Peyer's patch (tissue), 4 donors: ENCODE measurements at regions not wholly inside any gene's neighbourhood (a gene's known extent, or its start where the extent isn't known, plus 50 kb on each side); places are given as distances from the start of the nearest gene placed in this dataset.

Source experiments
- DNase-seq, 3 donors: peaks; one replicate each; pipeline ENCODE4 v3.0.0-alpha.2; 2017 to 2019
- H3K27ac ChIP-seq, 4 donors: fragments of 200-600 bp; sonication (generic); one replicate each; pipeline ENCODE4 v1.5.1; 2016 to 2019
- H3K27me3 ChIP-seq, 2 donors: fragments of 200-600 bp; sonication (generic); one replicate each; pipeline ENCODE4 v1.5.1; 2019
- H3K36me3 ChIP-seq, 3 donors: fragments of 200-600 bp; sonication (generic); one replicate each; pipeline ENCODE4 v1.5.1; 2016 to 2019
- H3K4me1 ChIP-seq, 4 donors: fragments of 200-600 bp; sonication (generic); one replicate each; pipeline ENCODE4 v1.5.1; 2016 to 2019
- H3K4me3 ChIP-seq, 4 donors: fragments of 200-600 bp; sonication (generic); 1 replicate in 3 of 4; 2 replicates in 1 of 4; pipeline ENCODE4 v1.5.1; 2016 to 2019; ENCODE audit warnings: mild to moderate bottlenecking in 1 of 4
- H3K9me3 ChIP-seq, 4 donors: fragments of 200-600 bp; sonication (generic); one replicate each; pipeline ENCODE4 v1.5.1; 2016 to 2019; ENCODE audit warnings: mild to moderate bottlenecking in 1 of 4
- POLR2A ChIP-seq, 2 donors: fragments of 450-650 bp; IDR thresholded peaks; one replicate each; pipeline ENCODE4 v1.5.1; 2017; ENCODE audit warnings: antibody characterized with exemption in 2 of 2, mild to moderate bottlenecking in 2 of 2, moderate library complexity in 2 of 2
- TF ChIP-seq, protein P1 (sequence below), 6 experiments: fragments of 450-650 bp in 4 of 6; fragments of 200-600 bp in 2 of 6; sonication (generic) in 1 of 6; IDR thresholded peaks; one replicate each; pipeline ENCODE4 v1.5.1; 2017 to 2019; ENCODE audit warnings: antibody characterized with exemption in 6 of 6, mild to moderate bottlenecking in 3 of 6, moderate library complexity in 1 of 6

DNA sequence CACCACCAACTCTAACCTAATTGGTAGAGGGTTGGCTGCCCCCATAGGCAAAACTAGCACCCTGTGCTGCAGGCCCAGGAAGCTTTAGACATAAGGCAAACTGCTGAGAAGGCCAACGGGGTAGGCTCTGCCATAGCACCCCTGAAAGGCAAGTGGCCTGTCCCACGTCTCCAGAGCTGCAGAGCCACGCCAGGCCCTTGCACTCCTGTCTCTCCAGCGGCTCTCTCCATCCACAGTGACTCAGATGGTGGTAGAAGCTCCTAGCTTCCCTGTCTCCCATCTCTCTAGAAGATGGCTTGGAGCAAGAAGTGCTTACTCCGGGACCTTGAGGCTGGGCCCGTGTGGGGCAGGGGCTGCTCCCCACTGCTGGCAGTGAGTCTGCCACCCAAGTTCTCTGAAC, 310.6 kb upstream of the ZMIZ1 start:
- no peaks in the 10 kb centered on the region for H3K4me1 ChIP-seq
- no peak overlapping the region for H3K4me3 ChIP-seq
- no peak overlapping the region for H3K27ac ChIP-seq
- H3K36me3 ChIP-seq: no peaks in the 10 kb centered on the region
- no peaks in the 10 kb centered on the region for H3K27me3 ChIP-seq
- no peaks in the 10 kb centered on the region for H3K9me3 ChIP-seq
- no peak for TF ChIP-seq POLR2A (IDR thresholded peaks at IDR 0.05)
- TF ChIP-seq, protein P1, sequence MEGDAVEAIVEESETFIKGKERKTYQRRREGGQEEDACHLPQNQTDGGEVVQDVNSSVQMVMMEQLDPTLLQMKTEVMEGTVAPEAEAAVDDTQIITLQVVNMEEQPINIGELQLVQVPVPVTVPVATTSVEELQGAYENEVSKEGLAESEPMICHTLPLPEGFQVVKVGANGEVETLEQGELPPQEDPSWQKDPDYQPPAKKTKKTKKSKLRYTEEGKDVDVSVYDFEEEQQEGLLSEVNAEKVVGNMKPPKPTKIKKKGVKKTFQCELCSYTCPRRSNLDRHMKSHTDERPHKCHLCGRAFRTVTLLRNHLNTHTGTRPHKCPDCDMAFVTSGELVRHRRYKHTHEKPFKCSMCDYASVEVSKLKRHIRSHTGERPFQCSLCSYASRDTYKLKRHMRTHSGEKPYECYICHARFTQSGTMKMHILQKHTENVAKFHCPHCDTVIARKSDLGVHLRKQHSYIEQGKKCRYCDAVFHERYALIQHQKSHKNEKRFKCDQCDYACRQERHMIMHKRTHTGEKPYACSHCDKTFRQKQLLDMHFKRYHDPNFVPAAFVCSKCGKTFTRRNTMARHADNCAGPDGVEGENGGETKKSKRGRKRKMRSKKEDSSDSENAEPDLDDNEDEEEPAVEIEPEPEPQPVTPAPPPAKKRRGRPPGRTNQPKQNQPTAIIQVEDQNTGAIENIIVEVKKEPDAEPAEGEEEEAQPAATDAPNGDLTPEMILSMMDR (IDR thresholded peaks at IDR 0.05): no peak
- no peak for DNase-seq

DNA sequence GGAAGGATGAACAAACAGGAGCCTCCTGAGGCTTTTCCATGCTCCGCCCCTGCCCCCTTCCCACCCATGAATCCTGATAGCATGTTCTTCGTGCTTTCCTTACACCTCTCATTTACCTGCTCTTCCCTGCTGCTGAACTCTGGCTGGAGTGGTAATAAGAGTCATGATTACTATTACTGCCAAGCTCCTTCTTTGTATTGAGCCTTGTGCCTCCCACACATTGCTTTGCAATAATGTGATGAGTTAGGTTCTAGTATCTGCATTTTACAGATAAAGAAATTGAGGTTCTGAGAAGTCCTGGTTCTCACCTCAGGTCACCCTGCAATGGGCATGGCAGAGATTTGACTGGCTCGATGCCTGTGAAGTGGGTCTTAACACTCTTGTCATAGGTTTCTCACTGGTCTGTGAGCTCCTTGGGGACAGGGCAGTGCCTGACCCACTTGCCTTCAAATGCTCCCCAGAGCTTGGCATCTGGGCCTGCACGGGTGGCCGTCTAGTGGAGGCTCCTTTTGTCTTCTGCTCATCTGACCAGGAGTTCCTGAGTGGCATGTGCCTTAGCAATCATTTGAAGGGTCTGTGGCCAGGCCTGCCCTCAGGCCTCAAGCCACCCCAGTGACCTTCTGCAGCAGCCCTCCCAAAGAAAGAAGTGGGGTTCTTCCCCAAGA, 309.2 kb upstream of the ZMIZ1 start:
- Histone ChIP-seq H3K4me1 (no peaks in the 10 kb centered on the region), H3K9me3 (no peaks in the 10 kb centered on the region), H3K27me3 (no peaks in the 10 kb centered on the region), H3K27ac (no peak overlapping the region), H3K36me3 (no peaks in the 10 kb centered on the region), H3K4me3 (no peak overlapping the region)
- no peak for DNase-seq
- TF ChIP-seq POLR2A (IDR thresholded peaks at IDR 0.05): no peak

DNA sequence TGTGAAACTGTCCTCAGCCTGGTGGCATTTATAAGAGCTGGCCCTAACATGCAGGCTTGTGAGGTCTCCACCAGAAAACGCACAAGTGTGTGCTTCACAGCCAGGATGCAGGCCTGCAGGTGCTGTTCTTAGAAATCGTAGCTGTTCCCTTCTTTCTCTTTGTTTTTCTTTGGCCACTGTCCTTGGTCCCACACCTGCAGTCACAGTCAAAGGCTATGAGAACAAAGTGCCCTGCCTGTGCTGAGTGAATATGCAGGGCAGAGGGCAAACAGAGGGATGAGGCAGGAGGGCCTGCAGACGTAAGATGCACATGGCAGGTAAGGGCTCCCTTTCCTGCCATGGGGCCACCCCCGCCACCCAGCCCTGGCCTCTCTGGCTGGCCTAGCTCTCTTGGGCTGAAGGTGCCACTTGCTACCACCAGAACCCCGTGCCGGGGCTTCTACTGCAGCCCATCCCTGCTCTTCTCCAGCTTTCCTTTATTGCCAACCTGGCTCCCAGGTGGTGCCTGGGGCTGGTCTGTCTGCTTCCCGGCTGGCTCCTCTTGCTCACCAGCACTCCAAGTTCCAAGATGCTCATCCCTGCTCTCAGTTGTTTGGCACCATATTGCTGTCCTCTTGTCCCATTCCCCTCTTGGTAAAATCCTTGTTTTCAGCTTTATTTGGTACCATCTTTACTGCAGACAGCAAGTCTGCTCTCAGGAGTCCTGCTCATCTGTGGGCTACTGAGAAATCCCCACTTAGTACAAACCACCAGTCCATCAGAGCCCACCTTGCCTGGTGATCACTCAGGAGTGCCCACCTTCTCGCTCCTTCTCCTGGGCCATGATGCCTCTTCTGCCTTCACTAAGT, 308.1 kb upstream of the ZMIZ1 start:
- no peak for TF ChIP-seq POLR2A (IDR thresholded peaks at IDR 0.05)
- TF ChIP-seq, protein P1 (IDR thresholded peaks at IDR 0.05): no peak
- Histone ChIP-seq H3K4me1 (no peaks in the 10 kb centered on the region), H3K36me3 (no peaks in the 10 kb centered on the region), H3K4me3 (no peak overlapping the region), H3K9me3 (no peaks in the 10 kb centered on the region), H3K27me3 (no peaks in the 10 kb centered on the region), H3K27ac (no peak overlapping the region)
- DNase-seq: no peak

DNA sequence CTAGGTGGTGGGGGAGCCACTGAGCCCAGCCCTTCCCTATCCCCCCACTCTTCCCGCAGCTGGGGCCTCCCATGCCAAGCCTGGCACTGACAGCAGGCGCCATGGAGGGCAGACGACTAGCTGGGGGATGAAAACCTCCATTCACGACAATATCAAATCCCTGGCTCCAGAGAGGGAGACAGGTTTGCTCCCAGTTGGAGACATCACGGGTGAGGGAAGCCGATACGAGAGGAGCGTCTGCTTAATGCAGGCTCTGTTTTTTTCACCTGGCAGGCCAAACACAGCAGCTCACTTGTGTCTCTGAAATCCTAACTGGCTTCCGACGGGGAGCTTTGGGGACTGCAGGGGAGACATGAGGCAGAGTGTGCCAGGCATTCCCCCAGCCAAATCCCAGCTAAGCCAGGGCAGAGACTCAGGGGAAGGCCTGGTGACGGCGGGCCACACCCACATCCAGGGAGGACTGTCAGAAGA, 307.4 kb upstream of the ZMIZ1 start:
- H3K9me3 ChIP-seq: no peaks in the 10 kb centered on the region
- no peak overlapping the region for H3K27ac ChIP-seq
- peak in 1 of 3 donors; percentile 36 for DNase-seq
- H3K27me3 ChIP-seq: no peaks in the 10 kb centered on the region
- TF ChIP-seq, protein P1 (IDR thresholded peaks at IDR 0.05): no peak
- TF ChIP-seq POLR2A (IDR thresholded peaks at IDR 0.05): no peak
- no peaks in the 10 kb centered on the region for H3K4me1 ChIP-seq
- H3K4me3 ChIP-seq: no peak overlapping the region
- H3K36me3 ChIP-seq: no peaks in the 10 kb centered on the region

DNA sequence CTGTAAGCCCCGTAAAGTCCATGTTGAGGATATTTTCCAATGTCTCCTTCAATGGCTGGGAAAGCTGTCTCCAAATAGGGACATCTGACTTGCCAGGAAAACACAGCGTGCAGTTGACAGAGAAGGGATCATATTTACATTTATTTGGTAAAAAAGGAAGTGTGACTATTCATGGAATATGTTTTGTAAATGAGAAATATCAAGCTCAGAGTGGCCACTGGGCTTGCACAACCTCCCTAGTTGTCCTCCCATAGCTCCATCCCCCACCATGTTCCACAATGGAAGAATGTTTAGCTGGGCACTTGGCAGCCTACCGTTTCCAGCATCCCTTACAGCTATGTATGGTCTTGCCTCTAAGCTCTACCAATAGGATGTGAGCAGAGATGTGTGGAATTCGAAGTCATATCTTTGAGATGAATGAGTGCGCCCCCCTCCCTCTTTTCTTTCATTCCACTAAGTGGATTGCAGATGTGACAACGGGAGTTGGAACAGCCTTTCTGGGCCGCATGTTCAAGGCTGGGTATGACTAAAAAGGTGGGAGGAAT, 306.6 kb upstream of the ZMIZ1 start:
- Histone ChIP-seq H3K36me3 (no peaks in the 10 kb centered on the region), H3K9me3 (no peaks in the 10 kb centered on the region), H3K4me3 (no peak overlapping the region), H3K4me1 (no peaks in the 10 kb centered on the region), H3K27me3 (no peaks in the 10 kb centered on the region), H3K27ac (no peak overlapping the region)
- DNase-seq: peak in 1 of 3 donors; percentile 8
- TF ChIP-seq, protein P1 (IDR thresholded peaks at IDR 0.05): no peak
- no peak for TF ChIP-seq POLR2A (IDR thresholded peaks at IDR 0.05)

DNA sequence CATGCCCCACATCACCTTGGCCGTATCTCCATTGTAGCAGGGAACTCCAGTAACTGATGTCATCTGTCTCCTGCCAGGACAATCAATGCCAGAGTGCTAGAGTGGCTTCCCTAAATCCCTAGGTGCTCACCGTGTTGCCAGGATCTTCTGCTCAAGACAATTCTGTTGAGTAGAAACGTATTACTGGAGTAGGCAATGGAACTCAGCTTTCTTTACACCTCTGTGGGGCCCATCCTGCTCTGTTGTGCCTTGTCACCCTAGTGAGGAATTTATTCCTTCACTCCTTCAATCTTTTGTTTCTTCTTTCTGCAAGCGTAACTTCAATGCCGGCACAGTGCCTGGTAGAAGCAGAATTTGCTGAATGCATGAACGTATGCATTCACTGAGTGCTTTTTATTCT, 305.5 kb upstream of the ZMIZ1 start:
- H3K27ac ChIP-seq: peak overlapping the region in 1 of 4 donors; percentile 41
- no peak overlapping the region for H3K4me3 ChIP-seq
- no peaks in the 10 kb centered on the region for H3K36me3 ChIP-seq
- H3K4me1 ChIP-seq: no peaks in the 10 kb centered on the region
- no peak for DNase-seq
- TF ChIP-seq POLR2A (IDR thresholded peaks at IDR 0.05): no peak
- TF ChIP-seq, protein P1 (IDR thresholded peaks at IDR 0.05): no peak
- H3K9me3 ChIP-seq: no peaks in the 10 kb centered on the region
- no peaks in the 10 kb centered on the region for H3K27me3 ChIP-seq
